H9 (cell line): ENCODE measurements at regions not wholly inside any gene's neighbourhood (a gene's known extent, or its start where the extent isn't known, plus 50 kb on each side); places are given as distances from the start of the nearest gene placed in this dataset.

Experiments used
- DNase-seq: peaks from one replicate; pipeline ENCODE4 v3.0.0-alpha.2; 2017
- H2AFZ ChIP-seq: one replicate; pipeline ENCODE4 v1.6.1; 2013; ENCODE audit warnings: mild to moderate bottlenecking, low read length, control low read depth, moderate library complexity
- H2AK5ac ChIP-seq: 2 replicates; pipeline ENCODE4 v1.6.1; 2013; ENCODE audit warnings: low read length, control low read depth, mixed read lengths; ENCODE audit not compliant: insufficient read length
- H2BK120ac ChIP-seq: one replicate; pipeline ENCODE4 v1.6.1; 2013; ENCODE audit warnings: low read depth, mild to moderate bottlenecking, low read length, control low read depth, inconsistent platforms; ENCODE audit not compliant: poor library complexity, severe bottlenecking
- H2BK12ac ChIP-seq: 2 replicates; pipeline ENCODE4 v1.6.1; 2013; ENCODE audit warnings: low read length, control low read depth, mixed read lengths, low read depth; ENCODE audit not compliant: insufficient read length
- H2BK15ac ChIP-seq: 2 replicates; pipeline ENCODE4 v1.6.1; 2013; ENCODE audit warnings: low read depth, low read length, control low read depth
- H2BK20ac ChIP-seq: one replicate; pipeline ENCODE4 v1.6.1; 2013; ENCODE audit warnings: low read depth, mild to moderate bottlenecking, low read length, control low read depth, inconsistent platforms; ENCODE audit not compliant: poor library complexity, severe bottlenecking
- H2BK5ac ChIP-seq: 2 replicates; pipeline ENCODE4 v1.6.1; 2013; ENCODE audit warnings: low read length, control low read depth, mixed read lengths; ENCODE audit not compliant: insufficient read length
- H3K14ac ChIP-seq: 2 replicates; pipeline ENCODE4 v1.6.1; 2013; ENCODE audit warnings: low read length, control low read depth; ENCODE audit not compliant: insufficient read depth
- H3K18ac ChIP-seq: 2 replicates; pipeline ENCODE4 v1.6.1; 2013; ENCODE audit warnings: low read depth, mild to moderate bottlenecking, mixed read lengths, low read length, control low read depth; ENCODE audit not compliant: insufficient read length
- H3K23ac ChIP-seq: 2 replicates; pipeline ENCODE4 v1.6.1; 2013; ENCODE audit warnings: low read length, control low read depth, mixed read lengths, low read depth; ENCODE audit not compliant: insufficient read length
- H3K23me2 ChIP-seq: 2 replicates; pipeline ENCODE4 v1.6.1; 2013; ENCODE audit warnings: low read depth, mild to moderate bottlenecking, mixed read lengths, low read length, control low read depth; ENCODE audit not compliant: insufficient read length, poor library complexity, severe bottlenecking
- H3K27ac ChIP-seq: 2 replicates; pipeline ENCODE4 v1.5.1; 2013; ENCODE audit warnings: low read length, control low read depth, mixed read lengths, low read depth; ENCODE audit not compliant: insufficient read length
- H3K27me3 ChIP-seq: 2 replicates; pipeline ENCODE4 v1.6.1; 2013; ENCODE audit warnings: low read length, control low read depth, inconsistent platforms; ENCODE audit not compliant: insufficient read depth
- H3K4ac ChIP-seq: 2 replicates; pipeline ENCODE4 v1.6.1; 2013; ENCODE audit warnings: low read depth, mild to moderate bottlenecking, control low read depth, inconsistent platforms, low read length, moderate library complexity
- H3K4me1 ChIP-seq: 2 replicates; pipeline ENCODE4 v1.6.1; 2013; ENCODE audit warnings: low read length, control low read depth, inconsistent platforms; ENCODE audit not compliant: insufficient read depth
- H3K4me2 ChIP-seq: 2 replicates; pipeline ENCODE4 v1.6.1; 2013; ENCODE audit warnings: low read length, control low read depth, mixed read lengths; ENCODE audit not compliant: insufficient read length, insufficient read depth
- H3K56ac ChIP-seq: 2 replicates; pipeline ENCODE4 v1.6.1; 2013; ENCODE audit warnings: low read depth, mild to moderate bottlenecking, mixed read lengths, low read length, control low read depth; ENCODE audit not compliant: insufficient read length
- H3K79me1 ChIP-seq: 2 replicates; pipeline ENCODE4 v1.6.1; 2013; ENCODE audit warnings: low read depth, mild to moderate bottlenecking, moderate library complexity, low read length, control low read depth, inconsistent platforms; ENCODE audit not compliant: insufficient read depth, poor library complexity, severe bottlenecking
- H3K79me2 ChIP-seq: 2 replicates; pipeline ENCODE4 v1.6.1; 2013; ENCODE audit warnings: low read length, control low read depth, inconsistent platforms; ENCODE audit not compliant: insufficient read depth
- H3K9ac ChIP-seq: 2 replicates; pipeline ENCODE4 v1.6.1; 2013; ENCODE audit warnings: low read length, control low read depth, mixed read lengths; ENCODE audit not compliant: insufficient read length; ENCODE audit errors: extremely low read depth
- H3K9me3 ChIP-seq: one replicate; pipeline ENCODE4 v1.6.1; 2013; ENCODE audit warnings: low read depth, low read length, inconsistent platforms; ENCODE audit not compliant: control insufficient read depth
- H3T11ph ChIP-seq: one replicate; pipeline ENCODE4 v1.6.1; 2013; ENCODE audit warnings: mild to moderate bottlenecking, low read length, control low read depth, inconsistent platforms
- H4K20me1 ChIP-seq: one replicate; pipeline ENCODE4 v1.6.1; 2013; ENCODE audit not compliant: control insufficient read depth, insufficient read length, insufficient read depth
- H4K5ac ChIP-seq: 2 replicates; pipeline ENCODE4 v1.6.1; 2013; ENCODE audit warnings: low read depth, mild to moderate bottlenecking, mixed read lengths, low read length, control low read depth; ENCODE audit not compliant: insufficient read length
- H4K8ac ChIP-seq: replicated peaks from 2 replicates; pipeline ENCODE4 v1.6.1; 2013; ENCODE audit warnings: low read length, control low read depth, mixed read lengths, low read depth; ENCODE audit not compliant: insufficient read length
- H4K91ac ChIP-seq: 2 replicates; pipeline ENCODE4 v1.6.1; 2013; ENCODE audit warnings: low read depth, mild to moderate bottlenecking, moderate library complexity, mixed read lengths, low read length, control low read depth; ENCODE audit not compliant: insufficient read length
- H3K27ac Mint-ChIP-seq, 3 experiments: 2 replicates in 2 of 3; 3 replicates in 1 of 3; pipeline ENCODE4 v1.8.0; 2020 to 2021; ENCODE audit warnings: mixed read lengths in 3 of 3, mild to moderate bottlenecking in 1 of 3, moderate library complexity in 1 of 3
- H3K27me3 Mint-ChIP-seq: 2 replicates; pipeline ENCODE4 v1.8.0; 2021; ENCODE audit warnings: low read depth, mild to moderate bottlenecking, moderate library complexity, mixed read lengths
- H3K36me3 Mint-ChIP-seq, 3 experiments: 2 replicates in 2 of 3; 3 replicates in 1 of 3; pipeline ENCODE4 v1.8.0; 2020 to 2021; ENCODE audit warnings: low read depth in 3 of 3, mixed read lengths in 3 of 3; ENCODE audit not compliant: insufficient read depth in 1 of 3
- H3K4me1 Mint-ChIP-seq, 2 experiments: 2 replicates each; pipeline ENCODE4 v1.8.0; 2020; ENCODE audit warnings: mixed read lengths in 2 of 2
- H3K4me3 Mint-ChIP-seq, 2 experiments: 2 replicates in 1 of 2; 3 replicates in 1 of 2; pipeline ENCODE4 v1.8.0; 2020 to 2021; ENCODE audit warnings: mild to moderate bottlenecking in 2 of 2, mixed read lengths in 2 of 2, moderate library complexity in 1 of 2
- H3K9me3 Mint-ChIP-seq, 2 experiments: 2 replicates in 1 of 2; 3 replicates in 1 of 2; pipeline ENCODE4 v1.8.0; 2020; ENCODE audit warnings: mild to moderate bottlenecking in 2 of 2, mixed read lengths in 2 of 2, moderate library complexity in 1 of 2
- CTCF ChIP-seq: fragments of 200-600 bp; sonication (generic); conservative IDR thresholded peaks from 3 replicates; pipeline ENCODE4 v1.8.0; 2021; ENCODE audit warnings: antibody characterized with exemption, mild to moderate bottlenecking
- WGBS: extraction: QIAGEN DNeasy Blood & Tissue Kit; methylation state at CpG from one replicate; pipeline ENCODE4 v1.1.7; 2013; ENCODE audit warnings: missing lambda C conversion rate, low lambda C conversion rate, mixed read lengths; ENCODE audit not compliant: insufficient read length; ENCODE audit errors: extremely low coverage; 5-methylcytosine and 5-hydroxymethylcytosine counted together

DNA sequence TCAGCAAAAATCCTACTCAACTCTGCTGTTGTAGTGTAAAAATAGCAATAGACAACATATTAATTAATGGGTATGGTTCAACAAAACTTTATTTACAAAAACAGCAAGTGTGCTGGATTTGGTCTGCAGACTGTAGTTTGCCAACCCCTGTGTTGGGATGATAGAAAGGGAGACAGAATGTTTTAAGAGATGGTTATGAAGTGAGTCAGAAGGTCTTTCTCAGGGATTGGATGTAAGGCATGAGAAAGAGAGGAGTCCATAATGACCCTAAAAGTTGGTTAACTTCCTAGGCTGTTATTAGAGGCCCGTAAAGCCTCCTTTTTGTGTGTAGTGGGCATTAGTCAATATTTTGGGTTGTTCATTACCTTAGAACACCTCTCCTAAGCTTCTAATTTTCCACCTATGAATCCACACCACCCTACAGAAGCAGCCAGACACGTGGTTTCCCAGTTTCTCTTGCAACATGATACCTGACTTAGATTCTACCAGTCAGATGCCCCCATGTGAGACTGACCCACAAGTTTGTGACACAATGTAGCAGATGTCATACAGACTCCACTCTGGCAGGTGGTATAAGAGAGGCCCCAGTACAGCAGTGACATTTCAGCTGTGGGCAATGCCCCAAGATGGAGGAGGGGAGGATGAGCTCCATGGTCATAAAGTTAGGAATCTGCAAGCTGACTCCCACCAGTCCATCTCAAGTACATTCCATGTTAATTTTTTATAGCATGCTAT is 1015.6 kb downstream of the KCNMA1 start:
- no peak for DNase-seq
- H3K9ac ChIP-seq, result no peak overlapping the region
- H3K56ac ChIP-seq, result no peak overlapping the region
- no peak overlapping the region for H3K14ac ChIP-seq
- no peaks in the 10 kb centered on the region for H3K9me3 ChIP-seq
- WGBS, result no CpG with 5 or more reads among the region's 2 CpGs
- no peaks in the 10 kb centered on the region for H3K4me1 ChIP-seq
- H3K23me2 ChIP-seq, result no peaks in the 10 kb centered on the region
- no peak overlapping the region for H3K23ac ChIP-seq
- H3K4ac ChIP-seq, result no peak overlapping the region
- H2BK15ac ChIP-seq, result no peak overlapping the region
- H2BK20ac ChIP-seq, result no peak overlapping the region
- Mint-ChIP-seq H3K36me3 (peaks cover 8 to 15% (median 14%) of the 10 kb centered on the region in 3 experiments; a peak in 6 of 7 replicates), H3K27me3 (no peaks in the 10 kb centered on the region), H3K4me3 (no peak overlapping the region), H3K9me3 (peaks cover 14 to 17% of the 10 kb centered on the region in 2 experiments), H3K4me1 (no peaks in the 10 kb centered on the region; a peak in 1 of 4 replicates), H3K27ac (no peak overlapping the region)
- H2AFZ ChIP-seq, result no peak overlapping the region
- no peak for TF ChIP-seq CTCF
- no peaks in the 10 kb centered on the region for H4K20me1 ChIP-seq
- H4K91ac ChIP-seq, result no peak overlapping the region
- H4K8ac ChIP-seq, result no peak overlapping the region
- H2BK12ac ChIP-seq, result no peak overlapping the region
- no peaks in the 10 kb centered on the region for H3K79me2 ChIP-seq
- no peak overlapping the region for H4K5ac ChIP-seq
- H2BK5ac ChIP-seq, result no peak overlapping the region
- H2BK120ac ChIP-seq, result no peak overlapping the region
- H2AK5ac ChIP-seq, result no peak overlapping the region
- H3K4me2 ChIP-seq, result no peak overlapping the region
- H3T11ph ChIP-seq, result no peak overlapping the region
- no peaks in the 10 kb centered on the region for H3K27me3 ChIP-seq
- H3K27ac ChIP-seq, result no peak overlapping the region
- no peaks in the 10 kb centered on the region for H3K79me1 ChIP-seq
- H3K18ac ChIP-seq, result no peak overlapping the region
